ENCODE measurements at regions not wholly inside any gene's neighbourhood (a gene's known extent, or its start where the extent isn't known, plus 50 kb on each side); places are given as distances from the start of the nearest gene placed in this dataset.

GRCh38 chr1:98032958-98033357, 112.1 kb upstream of the DPYD start:
- WGBS (ENCODE audit: insufficient coverage, insufficient replicate concordance, low lambda C conversion rate, missing lambda C conversion rate): 12% methylated on average over 1 of the region's 1 CpG
- ATAC-seq (no peak), DNase-seq (ENCODE audit: low read depth, low spot score) (no peak), FAIRE-seq (no peak)
- H3K9ac ChIP-seq (ENCODE audit: control insufficient read depth, insufficient read depth, low read length): no peak overlapping the region
- no peaks in the 10 kb centered on the region for H3K27me3 ChIP-seq (replicated peaks in 1 of 2; ENCODE audit: control insufficient read depth in 2 of 2, insufficient read depth in 2 of 2, low read length in 1 of 2)
- H3K4me1 ChIP-seq (ENCODE audit: control insufficient read depth, insufficient read depth, low read length): no peaks in the 10 kb centered on the region
- no TSS peak for BruUV-seq (replicated peaks)
- H3K79me2 ChIP-seq (ENCODE audit: control insufficient read depth, insufficient read depth, low read length): no peaks in the 10 kb centered on the region
- H3K27ac ChIP-seq (ENCODE audit: control insufficient read depth, insufficient read depth): no peak overlapping the region
- intact Hi-C loops (cut with micrococcal nuclease; ENCODE audit: unreplicated experiment) (no loop called here), in situ Hi-C loops (cut with MboI) (no loop called here)
- ChIA-PET SMC1A (ENCODE audit: uncharacterized antibody, unreplicated experiment) (interaction anchor here (0.9 kb wide), 1 partner anchor 9 kb away, joined by 4 read pairs; no protein-coding TSS in a partner anchor), POLR2A (no interaction called here), CTCF (no interaction called here), RAD21 (ENCODE audit: unreplicated experiment) (no interaction called here)
- H3K9me3 ChIP-seq (replicated peaks; ENCODE audit: control insufficient read depth, insufficient read depth, low read length): no peaks in the 10 kb centered on the region
- no peaks in the 10 kb centered on the region for H4K20me1 ChIP-seq (ENCODE audit: control insufficient read depth, insufficient read depth)
- H3K36me3 ChIP-seq (ENCODE audit: control insufficient read depth in 2 of 2, insufficient read depth in 2 of 2, low read length in 1 of 2): no peaks in the 10 kb centered on the region
- no peak overlapping the region for H2AFZ ChIP-seq (ENCODE audit: control insufficient read depth, low read depth, low read length)
- no peak for TF ChIP-seq RBBP5 (conservative IDR thresholded peaks at IDR 0.05)
- no peak for TF ChIP-seq IRF3 (IDR thresholded peaks at IDR 0.05)
- TF ChIP-seq EZH2 (IDR thresholded peaks at IDR 0.05; ENCODE audit: borderline replicate concordance, control insufficient read depth, low read depth, low read length): no peak
- no peak for TF ChIP-seq CUX1 (IDR thresholded peaks at IDR 0.05; ENCODE audit: insufficient replicate concordance, low read depth, low read length)
- TF ChIP-seq BCL3 (IDR thresholded peaks at IDR 0.05; ENCODE audit: borderline replicate concordance, insufficient read depth, low read depth, low read length, poor library complexity, severe bottlenecking): no peak
- TF ChIP-seq TCF3 (IDR thresholded peaks at IDR 0.05; ENCODE audit: borderline replicate concordance, insufficient read depth, low read depth, low read length): no peak
- TF ChIP-seq RAD21 (IDR thresholded peaks at IDR 0.05; ENCODE audit: insufficient read depth, low read depth, low read length): no peak
- no peak for TF ChIP-seq HDAC6 (IDR thresholded peaks at IDR 0.05; ENCODE audit: unreplicated experiment)
- no peak for TF ChIP-seq NR2C1 (IDR thresholded peaks at IDR 0.05)
- no peak overlapping the region for H3K4me3 ChIP-seq
- H3K4me2 ChIP-seq (ENCODE audit: control insufficient read depth, insufficient read depth): no peak overlapping the region

All from GM12878 (cell line).